ENCODE measurements at regions not wholly inside any gene's neighbourhood (a gene's known extent, or its start where the extent isn't known, plus 50 kb on each side); places are given as distances from the start of the nearest gene placed in this dataset.

- H2AFZ ChIP-seq, result no peak overlapping the region
- no peak for TF ChIP-seq CTCF (IDR thresholded peaks at IDR 0.05)
- no peaks in the 10 kb centered on the region for H3K36me3 ChIP-seq (ENCODE audit: control insufficient read depth, insufficient read depth, low read length)
- H3K27ac ChIP-seq, result no peak overlapping the region
- no peak overlapping the region for H3K4me3 ChIP-seq (ENCODE audit: low read depth, low read length)
- H3K9me3 ChIP-seq (ENCODE audit: control insufficient read depth, low read length), result no peaks in the 10 kb centered on the region
- H3K27me3 ChIP-seq (ENCODE audit: control insufficient read depth, insufficient read depth, low read length), result no peaks in the 10 kb centered on the region
- H3K9ac ChIP-seq, result no peak overlapping the region
- H3K4me2 ChIP-seq (ENCODE audit: low read length), result no peak overlapping the region
- H3K4me1 ChIP-seq, result no peaks in the 10 kb centered on the region
- no peaks in the 10 kb centered on the region for H3K79me2 ChIP-seq
These were observed 375.7 kb upstream of the MARCKS start for GRCh38 chr6:113481458-113481857.

GRCh38 chr6:113481910-113482309 lies 375.2 kb upstream of the MARCKS start:
- H3K27me3 ChIP-seq (ENCODE audit: control insufficient read depth, insufficient read depth, low read length), result no peaks in the 10 kb centered on the region
- no peaks in the 10 kb centered on the region for H3K79me2 ChIP-seq
- no peaks in the 10 kb centered on the region for H3K9me3 ChIP-seq (ENCODE audit: control insufficient read depth, low read length)
- no peak for TF ChIP-seq CTCF (IDR thresholded peaks at IDR 0.05)
- no peak overlapping the region for H3K4me2 ChIP-seq (ENCODE audit: low read length)
- H3K36me3 ChIP-seq (ENCODE audit: control insufficient read depth, insufficient read depth, low read length), result no peaks in the 10 kb centered on the region
- no peak overlapping the region for H3K9ac ChIP-seq
- H3K27ac ChIP-seq, result no peak overlapping the region
- no peaks in the 10 kb centered on the region for H3K4me1 ChIP-seq
- H2AFZ ChIP-seq, result no peak overlapping the region
- H3K4me3 ChIP-seq (ENCODE audit: low read depth, low read length), result no peak overlapping the region

GRCh38 chr6:113482771-113483170 lies 374.4 kb upstream of the MARCKS start:
- Histone ChIP-seq H3K27me3 (ENCODE audit: control insufficient read depth, insufficient read depth, low read length) (no peaks in the 10 kb centered on the region), H3K4me2 (ENCODE audit: low read length) (no peak overlapping the region), H3K4me3 (ENCODE audit: low read depth, low read length) (no peak overlapping the region), H2AFZ (no peak overlapping the region), H3K27ac (no peak overlapping the region), H3K9ac (no peak overlapping the region), H3K4me1 (no peaks in the 10 kb centered on the region), H3K36me3 (ENCODE audit: control insufficient read depth, insufficient read depth, low read length) (no peaks in the 10 kb centered on the region), H3K79me2 (no peaks in the 10 kb centered on the region), H3K9me3 (ENCODE audit: control insufficient read depth, low read length) (no peaks in the 10 kb centered on the region)
- no peak for TF ChIP-seq CTCF (IDR thresholded peaks at IDR 0.05)

- no peaks in the 10 kb centered on the region for H3K27me3 ChIP-seq (ENCODE audit: control insufficient read depth, insufficient read depth, low read length)
- no peak overlapping the region for H2AFZ ChIP-seq
- H3K4me1 ChIP-seq, result no peaks in the 10 kb centered on the region
- H3K9ac ChIP-seq, result no peak overlapping the region
- no peak overlapping the region for H3K4me3 ChIP-seq (ENCODE audit: low read depth, low read length)
- TF ChIP-seq CTCF (IDR thresholded peaks at IDR 0.05), result no peak
- H3K79me2 ChIP-seq, result no peaks in the 10 kb centered on the region
- H3K9me3 ChIP-seq (ENCODE audit: control insufficient read depth, low read length), result no peaks in the 10 kb centered on the region
- no peaks in the 10 kb centered on the region for H3K36me3 ChIP-seq (ENCODE audit: control insufficient read depth, insufficient read depth, low read length)
- H3K27ac ChIP-seq, result no peak overlapping the region
- H3K4me2 ChIP-seq (ENCODE audit: low read length), result no peak overlapping the region
These were observed 370.9 kb upstream of the MARCKS start for GRCh38 chr6:113486199-113486598.

GRCh38 chr6:113487489-113488058 lies 369.6 kb upstream of the MARCKS start:
- Histone ChIP-seq H3K4me2 (ENCODE audit: low read length) (no peak overlapping the region), H3K27ac (no peak overlapping the region), H3K4me3 (ENCODE audit: low read depth, low read length) (no peak overlapping the region), H3K79me2 (no peaks in the 10 kb centered on the region), H3K9me3 (ENCODE audit: control insufficient read depth, low read length) (no peaks in the 10 kb centered on the region), H3K4me1 (no peaks in the 10 kb centered on the region), H3K36me3 (ENCODE audit: control insufficient read depth, insufficient read depth, low read length) (no peaks in the 10 kb centered on the region), H3K9ac (no peak overlapping the region), H3K27me3 (ENCODE audit: control insufficient read depth, insufficient read depth, low read length) (no peaks in the 10 kb centered on the region), H2AFZ (no peak overlapping the region)
- TF ChIP-seq CTCF (IDR thresholded peaks at IDR 0.05), result no peak
